DOHH2 (cell line): ENCODE measurements at regions not wholly inside any gene's neighbourhood (a gene's known extent, or its start where the extent isn't known, plus 50 kb on each side); places are given as distances from the start of the nearest gene placed in this dataset.
"Not testable (repeated sequence)": the region's sequence is repeated elsewhere in the genome, so short reads cannot be mapped to it uniquely, and the experiment has no call there.

Source experiments
- H3F3A ChIP-seq: fragments of 200-600 bp; sonication (generic), shearing (Covaris generic); 2 replicates; pipeline ENCODE4 v1.6.0; 2016; ENCODE audit warnings: antibody characterized with exemption, mild to moderate bottlenecking; ENCODE audit not compliant: control insufficient read depth, insufficient read depth
- H3K27ac ChIP-seq: fragments of 200-600 bp; sonication (generic); 2 replicates; pipeline ENCODE4 v1.5.1; 2014; ENCODE audit warnings: low read depth, mild to moderate bottlenecking, low read length, moderate library complexity
- H3K27me3 ChIP-seq: fragments of 200-600 bp; sonication (generic); 2 replicates; pipeline ENCODE4 v1.6.1; 2014; ENCODE audit warnings: mild to moderate bottlenecking, low read length, mixed read lengths; ENCODE audit not compliant: control insufficient read depth
- H3K36me3 ChIP-seq: fragments of 200-600 bp; sonication (generic); 2 replicates; pipeline ENCODE4 v1.6.1; 2014; ENCODE audit warnings: mild to moderate bottlenecking, low read length, moderate library complexity, mixed read lengths; ENCODE audit not compliant: control insufficient read depth
- H3K4me1 ChIP-seq: fragments of 200-600 bp; sonication (generic); 2 replicates; pipeline ENCODE4 v1.6.1; 2014; ENCODE audit warnings: mild to moderate bottlenecking, low read length, mixed read lengths; ENCODE audit not compliant: control insufficient read depth
- H3K4me2 ChIP-seq: fragments of 200-600 bp; sonication (generic); 2 replicates; pipeline ENCODE4 v1.6.0; 2014; ENCODE audit warnings: mild to moderate bottlenecking, low read length, moderate library complexity
- H3K4me3 ChIP-seq: fragments of 200-600 bp; sonication (generic); 2 replicates; pipeline ENCODE4 v1.5.1; 2014; ENCODE audit warnings: mild to moderate bottlenecking, low read length, mixed read lengths
- H3K79me2 ChIP-seq: fragments of 200-600 bp; sonication (generic); 2 replicates; pipeline ENCODE4 v1.6.1; 2014; ENCODE audit warnings: mild to moderate bottlenecking, low read length, mixed read lengths; ENCODE audit not compliant: control insufficient read depth
- H3K9me2 ChIP-seq: fragments of 200-600 bp; sonication (generic); replicated peaks from 2 replicates; pipeline ENCODE4 v1.6.1; 2014; ENCODE audit warnings: mild to moderate bottlenecking, low read length, mixed read lengths; ENCODE audit not compliant: control insufficient read depth
- H3K9me3 ChIP-seq: fragments of 200-600 bp; sonication (generic); 2 replicates; pipeline ENCODE4 v1.6.1; 2014; ENCODE audit warnings: antibody characterized with exemption, low read length, mixed read lengths; ENCODE audit not compliant: control insufficient read depth, insufficient read depth
- H4K20me1 ChIP-seq: fragments of 200-600 bp; sonication (generic); 2 replicates; pipeline ENCODE4 v1.6.0; 2014; ENCODE audit warnings: low read depth, mild to moderate bottlenecking, antibody characterized with exemption, low read length, moderate library complexity; ENCODE audit not compliant: control insufficient read depth, insufficient read depth
- CTCF ChIP-seq: fragments of 200-600 bp; sonication (generic); IDR thresholded peaks from one replicate; pipeline ENCODE4 v1.5.1; 2014; ENCODE audit warnings: antibody characterized with exemption, mild to moderate bottlenecking, low read depth, low read length; ENCODE audit not compliant: poor library complexity, severe bottlenecking
- EZH2phosphoT487 ChIP-seq: fragments of 200-600 bp; sonication (generic); IDR thresholded peaks from 2 replicates; pipeline ENCODE4 v1.6.1; 2017; ENCODE audit warnings: borderline replicate concordance, mild to moderate bottlenecking, antibody characterized with exemption, low read length, moderate library complexity, mixed read lengths

GRCh38 chr14:80037349-80037748, 174.0 kb downstream of the DIO2 start:
- TF ChIP-seq CTCF (no peak), EZH2phosphoT487 (no peak)
- no peak overlapping the region for H3K4me2 ChIP-seq
- no peak overlapping the region for H3K4me3 ChIP-seq
- H3K36me3 ChIP-seq = no peaks in the 10 kb centered on the region
- H3K9me3 ChIP-seq = no peaks in the 10 kb centered on the region
- H3K9me2 ChIP-seq = no peaks in the 10 kb centered on the region
- no peaks in the 10 kb centered on the region for H3F3A ChIP-seq
- no peaks in the 10 kb centered on the region for H3K79me2 ChIP-seq
- no peaks in the 10 kb centered on the region for H3K27me3 ChIP-seq
- no peak overlapping the region for H3K27ac ChIP-seq
- no peaks in the 10 kb centered on the region for H4K20me1 ChIP-seq
- no peaks in the 10 kb centered on the region for H3K4me1 ChIP-seq

GRCh38 chr14:80024417-80024816, 186.9 kb downstream of the DIO2 start:
- no peaks in the 10 kb centered on the region for H3K9me3 ChIP-seq
- H3K4me3 ChIP-seq = no peak overlapping the region
- no peaks in the 10 kb centered on the region for H3K9me2 ChIP-seq
- no peak overlapping the region for H3K27ac ChIP-seq
- H3K4me2 ChIP-seq = no peak overlapping the region
- no peaks in the 10 kb centered on the region for H3K36me3 ChIP-seq
- H3K4me1 ChIP-seq = no peaks in the 10 kb centered on the region
- H4K20me1 ChIP-seq = no peaks in the 10 kb centered on the region
- no peaks in the 10 kb centered on the region for H3F3A ChIP-seq
- H3K79me2 ChIP-seq = no peaks in the 10 kb centered on the region
- H3K27me3 ChIP-seq = no peaks in the 10 kb centered on the region
- TF ChIP-seq EZH2phosphoT487 (no peak), CTCF (no peak)

- not testable (repeated sequence) for H3K79me2 ChIP-seq, H3K4me3 ChIP-seq, H3K27me3 ChIP-seq, H3K27ac ChIP-seq, H3F3A ChIP-seq, H3K9me2 ChIP-seq, H3K4me1 ChIP-seq, H3K36me3 ChIP-seq, H4K20me1 ChIP-seq, H3K9me3 ChIP-seq, H3K4me2 ChIP-seq
These were observed 192.8 kb downstream of the DIO2 start for GRCh38 chr14:80018476-80018875.

GRCh38 chr14:80017795-80018194, 193.5 kb downstream of the DIO2 start:
- Histone ChIP-seq H3K79me2 (no peaks in the 10 kb centered on the region), H4K20me1 (no peaks in the 10 kb centered on the region), H3K36me3 (no peaks in the 10 kb centered on the region), H3K4me2 (no peak overlapping the region), H3K4me1 (no peaks in the 10 kb centered on the region), H3K4me3 (no peak overlapping the region), H3K9me3 (no peaks in the 10 kb centered on the region), H3F3A (no peaks in the 10 kb centered on the region), H3K9me2 (no peaks in the 10 kb centered on the region), H3K27ac (no peak overlapping the region), H3K27me3 (no peaks in the 10 kb centered on the region)
- TF ChIP-seq EZH2phosphoT487 (no peak), CTCF (no peak)

- not testable (repeated sequence) for H3K27ac ChIP-seq, H3K79me2 ChIP-seq, H4K20me1 ChIP-seq
These were observed 201.1 kb downstream of the DIO2 start for GRCh38 chr14:80010245-80010644.

More at GRCh38 chr14:80010245-80010644, 201.1 kb downstream of the DIO2 start:
- not testable (repeated sequence) for H3K4me2 ChIP-seq, H3F3A ChIP-seq, H3K4me1 ChIP-seq, H3K9me3 ChIP-seq, H3K4me3 ChIP-seq, H3K27me3 ChIP-seq, H3K36me3 ChIP-seq, H3K9me2 ChIP-seq
